ENCODE measurements at regions not wholly inside any gene's neighbourhood (a gene's known extent, or its start where the extent isn't known, plus 50 kb on each side); places are given as distances from the start of the nearest gene placed in this dataset.
"Not testable (repeated sequence)": the region's sequence is repeated elsewhere in the genome, so short reads cannot be mapped to it uniquely, and the experiment has no call there.

DNA sequence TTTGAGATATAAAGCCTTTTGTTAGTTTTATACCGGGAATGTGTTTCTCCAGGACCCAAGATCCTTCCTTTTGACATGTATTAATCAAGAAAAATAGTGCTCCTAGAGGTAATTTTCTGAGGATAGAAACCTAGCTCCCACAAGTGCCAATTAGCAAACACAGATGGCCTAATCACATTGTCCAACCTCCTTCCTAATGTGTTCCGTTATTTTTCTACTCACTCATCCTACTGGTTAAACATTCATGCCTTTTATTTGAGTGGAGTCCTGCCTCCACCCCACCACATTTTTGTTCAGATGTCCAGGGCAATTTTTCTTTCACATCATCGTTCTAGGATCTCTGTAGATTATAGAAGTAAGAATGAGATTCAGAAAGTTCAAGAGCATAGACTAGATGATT, 610.0 kb upstream of the MBL2 start:
- TF ChIP-seq, protein P1, sequence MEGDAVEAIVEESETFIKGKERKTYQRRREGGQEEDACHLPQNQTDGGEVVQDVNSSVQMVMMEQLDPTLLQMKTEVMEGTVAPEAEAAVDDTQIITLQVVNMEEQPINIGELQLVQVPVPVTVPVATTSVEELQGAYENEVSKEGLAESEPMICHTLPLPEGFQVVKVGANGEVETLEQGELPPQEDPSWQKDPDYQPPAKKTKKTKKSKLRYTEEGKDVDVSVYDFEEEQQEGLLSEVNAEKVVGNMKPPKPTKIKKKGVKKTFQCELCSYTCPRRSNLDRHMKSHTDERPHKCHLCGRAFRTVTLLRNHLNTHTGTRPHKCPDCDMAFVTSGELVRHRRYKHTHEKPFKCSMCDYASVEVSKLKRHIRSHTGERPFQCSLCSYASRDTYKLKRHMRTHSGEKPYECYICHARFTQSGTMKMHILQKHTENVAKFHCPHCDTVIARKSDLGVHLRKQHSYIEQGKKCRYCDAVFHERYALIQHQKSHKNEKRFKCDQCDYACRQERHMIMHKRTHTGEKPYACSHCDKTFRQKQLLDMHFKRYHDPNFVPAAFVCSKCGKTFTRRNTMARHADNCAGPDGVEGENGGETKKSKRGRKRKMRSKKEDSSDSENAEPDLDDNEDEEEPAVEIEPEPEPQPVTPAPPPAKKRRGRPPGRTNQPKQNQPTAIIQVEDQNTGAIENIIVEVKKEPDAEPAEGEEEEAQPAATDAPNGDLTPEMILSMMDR (IDR thresholded peaks at IDR 0.05; ENCODE audit: low read depth, low read length, missing control alignments), result no peak
- H3K4me3 ChIP-seq (replicated peaks; ENCODE audit: low read depth, low read length), result no peak overlapping the region
- DNase-seq (ENCODE audit: extremely low read depth, low read depth), result no peak

DNA sequence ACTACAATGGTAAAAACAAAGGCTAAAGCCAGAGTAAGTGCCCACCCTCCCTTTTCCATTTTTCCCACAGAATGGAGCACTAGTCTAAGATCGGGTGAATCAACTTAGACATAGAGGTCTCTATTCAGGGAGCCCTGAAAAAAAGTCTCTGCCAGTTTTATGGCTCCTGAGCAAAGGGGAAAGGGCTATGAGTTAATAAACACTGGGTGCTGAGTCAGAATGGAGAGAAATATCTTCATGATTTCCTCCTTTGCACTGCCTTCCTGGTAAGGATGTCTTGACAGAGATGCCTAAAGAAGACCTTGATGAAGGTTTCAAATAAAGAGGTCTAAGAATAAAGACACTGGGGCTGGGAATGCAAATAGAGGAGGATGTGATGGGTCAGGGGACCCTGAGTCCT, 607.4 kb upstream of the MBL2 start:
- DNase-seq (ENCODE audit: extremely low read depth, low read depth), result no peak
- TF ChIP-seq, protein P1 (IDR thresholded peaks at IDR 0.05; ENCODE audit: low read depth, low read length, missing control alignments), result no peak
- no peak overlapping the region for H3K4me3 ChIP-seq (replicated peaks; ENCODE audit: low read depth, low read length)

DNA sequence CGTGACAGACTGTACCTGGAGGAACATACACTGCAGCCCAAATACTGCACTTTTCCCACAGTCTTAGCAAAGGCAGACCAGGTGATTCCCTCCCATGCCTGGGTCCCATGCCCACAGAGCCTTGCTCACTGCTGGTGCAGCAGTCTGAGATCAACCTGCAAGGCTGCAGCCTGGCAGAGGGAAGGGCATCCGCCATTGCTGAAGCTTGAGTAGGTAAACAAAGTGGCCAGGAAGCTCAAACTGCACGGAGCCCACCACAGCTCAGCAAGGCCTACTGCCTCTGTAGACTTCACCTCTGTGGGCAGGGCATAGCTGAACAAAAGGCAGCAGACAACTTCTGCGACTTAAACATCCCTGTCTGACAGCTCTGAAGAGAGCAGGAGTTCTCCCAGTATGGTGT, 597.8 kb upstream of the MBL2 start:
- no peak for DNase-seq (ENCODE audit: extremely low read depth, low read depth)
- H3K4me3 ChIP-seq (replicated peaks; ENCODE audit: low read depth, low read length), result no peak overlapping the region
- TF ChIP-seq, protein P1 (IDR thresholded peaks at IDR 0.05; ENCODE audit: low read depth, low read length, missing control alignments), result no peak

DNA sequence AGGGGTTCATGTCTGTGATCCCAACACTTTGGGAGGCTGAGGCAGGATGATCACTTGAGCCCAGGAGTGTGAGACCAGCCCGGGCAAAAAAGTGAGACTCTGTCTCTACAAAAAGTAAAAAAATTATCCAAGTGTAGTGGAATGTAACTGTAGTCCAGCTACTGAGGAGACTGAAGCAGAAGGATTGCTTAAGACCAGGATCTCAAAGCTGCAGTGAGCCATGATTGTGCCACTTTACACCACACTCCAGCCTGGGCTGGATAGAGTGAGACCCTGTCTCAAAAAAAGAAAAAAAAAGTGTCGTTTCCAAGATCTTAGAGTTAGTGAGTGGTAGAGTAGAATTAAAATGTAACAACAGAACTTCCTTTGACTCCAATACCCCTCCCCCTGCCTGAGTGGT, 589.4 kb upstream of the MBL2 start:
- H3K4me3 ChIP-seq (replicated peaks; ENCODE audit: low read depth, low read length), result no peak overlapping the region
- no peak for DNase-seq (ENCODE audit: extremely low read depth, low read depth)
- TF ChIP-seq, protein P1 (IDR thresholded peaks at IDR 0.05; ENCODE audit: low read depth, low read length, missing control alignments), result no peak

DNA sequence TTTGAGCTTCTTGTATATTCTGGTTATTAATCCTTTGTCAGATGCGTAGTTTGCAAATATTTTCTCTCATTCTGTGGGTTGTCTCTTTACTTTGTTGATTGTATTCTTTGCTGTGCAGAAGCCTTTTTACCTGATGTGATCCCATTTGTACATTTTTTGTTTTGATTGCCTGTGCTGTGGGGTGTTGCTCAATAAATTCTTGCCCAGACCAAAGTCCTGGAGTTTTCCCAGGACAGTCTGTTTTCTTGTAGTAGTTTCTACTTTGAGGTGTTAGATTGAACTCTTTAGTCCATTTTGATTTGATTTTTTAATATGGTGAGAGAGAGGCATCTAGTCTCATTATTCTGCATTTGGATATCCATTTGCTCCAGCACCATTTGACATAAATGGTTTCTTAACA, 588.7 kb upstream of the MBL2 start:
- TF ChIP-seq, protein P1 (IDR thresholded peaks at IDR 0.05; ENCODE audit: low read depth, low read length, missing control alignments), result no peak
- H3K4me3 ChIP-seq (replicated peaks; ENCODE audit: low read depth, low read length), result no peak overlapping the region
- no peak for DNase-seq (ENCODE audit: extremely low read depth, low read depth)

DNA sequence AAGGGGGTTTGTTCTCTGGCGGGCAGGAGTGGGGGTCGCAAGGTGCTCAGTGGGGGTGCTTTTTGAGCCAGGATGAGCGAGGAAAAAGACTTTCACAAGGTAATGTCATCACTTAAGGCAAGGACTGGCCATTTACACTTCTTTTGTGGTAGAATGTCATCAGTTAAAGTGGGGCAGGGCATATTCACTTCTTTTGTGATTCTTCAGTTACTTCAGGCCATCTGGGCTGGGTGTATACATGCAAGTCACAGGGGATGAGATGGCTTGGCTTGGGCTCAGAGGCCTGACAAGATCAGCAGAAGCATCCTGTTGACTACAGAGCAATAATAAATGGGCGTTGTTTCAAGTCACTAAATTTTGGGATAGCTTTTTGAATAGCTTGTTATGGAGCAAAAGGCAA, 586.4 kb upstream of the MBL2 start:
- not testable (repeated sequence) for H3K4me3 ChIP-seq (replicated peaks; ENCODE audit: low read depth, low read length); DNase-seq (ENCODE audit: extremely low read depth, low read depth)

DNA sequence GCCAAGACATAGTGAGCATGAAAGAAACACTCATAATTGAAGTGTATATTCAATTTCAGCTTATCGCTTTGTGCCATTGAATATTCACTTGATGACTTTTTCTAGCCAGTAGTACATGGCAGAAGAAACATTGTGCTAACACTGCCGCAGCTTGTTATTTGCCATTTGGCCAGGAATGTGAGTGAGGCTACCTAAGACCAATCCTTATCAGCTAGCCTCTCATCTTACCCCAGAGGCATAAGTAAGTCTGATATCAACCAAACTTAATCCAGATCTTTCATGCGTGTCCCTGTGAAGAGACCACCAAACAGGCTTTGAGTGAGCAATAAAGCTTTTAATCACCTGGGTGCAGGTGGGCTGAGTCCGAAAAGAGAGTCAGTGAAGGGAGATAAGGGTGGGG, 586.0 kb upstream of the MBL2 start:
- no peak for DNase-seq (ENCODE audit: extremely low read depth, low read depth)
- H3K4me3 ChIP-seq (replicated peaks; ENCODE audit: low read depth, low read length), result no peak overlapping the region
- TF ChIP-seq, protein P1 (IDR thresholded peaks at IDR 0.05; ENCODE audit: low read depth, low read length, missing control alignments), result no peak

Measured in HFF-Myc (cell line).